A549 (cell line): ENCODE measurements at regions not wholly inside any gene's neighbourhood (a gene's known extent, or its start where the extent isn't known, plus 50 kb on each side); places are given as distances from the start of the nearest gene placed in this dataset.
A peak's percentile ranks its signal among the peaks of the same experiment; 100 is the strongest.

Experiments used
- ATAC-seq, 2 experiments: fragments of 200-7000 bp in 1 of 2; fragments of >200 bp in 1 of 2; cut with Nextera tagmentation in 1 of 2; cut with Tn5 transposase in 1 of 2; 3 replicates each; pipeline versions ENCODE4 v1.8.0 to v1.9.1; 2018 to 2020; ENCODE audit warnings: mild to moderate bottlenecking in 1 of 2, moderate library complexity in 1 of 2
- CTCF ChIA-PET: fragments of 300-600 bp; sonication (Branson Sonifier 250); formaldehyde crosslinking; extraction: SDS; loops from one replicate; lab custom pipeline; 2021; ENCODE audit warnings: antibody characterized with exemption, inconsistent platforms; lab: Yijun Ruan, JAX
- POLR2A ChIA-PET: fragments of 350-600 bp; formaldehyde crosslinking; extraction: SDS; loops from one replicate; lab custom pipeline; 2021; ENCODE audit warnings: antibody characterized with exemption, inconsistent platforms; lab: Yijun Ruan, JAX
- DNase-seq, 2 experiments: peaks; one replicate each; pipeline versions ENCODE4 v3.0.0 to v3.0.0-alpha.2; 2011 to 2016; ENCODE audit warnings: low read depth in 1 of 2, low spot score in 1 of 2
- FAIRE-seq: peaks from 2 replicates; lab custom pipeline; 2011; peaks lifted over from hg19 to GRCh38; lab: Jason Lieb, UNC
- H3K27ac ChIP-seq, 2 experiments: fragments of >200 bp; sonication (Bioruptor Twin); formaldehyde crosslinking; 3 replicates each; pipeline ENCODE4 v1.5.1; 2016 to 2017
- H3K4me1 ChIP-seq: fragments of >200 bp; sonication (Bioruptor Twin); formaldehyde crosslinking; 3 replicates; pipeline ENCODE4 v1.6.1; 2016
- H3K4me2 ChIP-seq: fragments of >200 bp; sonication (Bioruptor Twin); formaldehyde crosslinking; 3 replicates; pipeline ENCODE4 v1.6.1; 2016
- H3K4me3 ChIP-seq: fragments of >200 bp; sonication (Bioruptor Twin); formaldehyde crosslinking; 3 replicates; pipeline ENCODE4 v1.5.1; 2016
- H3K9me3 ChIP-seq: fragments of >200 bp; sonication (Bioruptor Twin); formaldehyde crosslinking; 3 replicates; pipeline ENCODE4 v1.6.1; 2016
- BHLHE40 ChIP-seq: IDR thresholded peaks from 2 replicates; pipeline ENCODE4 v1.6.1; 2012; ENCODE audit warnings: low read depth, low read length, inconsistent platforms
- CBX2 ChIP-seq: fragments of 200-600 bp; sonication (generic); IDR thresholded peaks from 2 replicates; pipeline ENCODE4 v1.6.1; 2016; ENCODE audit warnings: low read depth, mild to moderate bottlenecking, borderline replicate concordance
- CBX8 ChIP-seq: fragments of 200-600 bp; sonication (generic); IDR thresholded peaks from 2 replicates; pipeline ENCODE4 v1.6.1; 2016
- CHD2 ChIP-seq: fragments of 150-350 bp; IDR thresholded peaks from 2 replicates; pipeline ENCODE4 v1.6.1; 2014; ENCODE audit warnings: low read length; ENCODE audit not compliant: partially characterized antibody
- CHD4 ChIP-seq: fragments of 200-600 bp; sonication (generic); IDR thresholded peaks from 2 replicates; pipeline ENCODE4 v1.6.1; 2016; ENCODE audit warnings: antibody characterized with exemption, mild to moderate bottlenecking, borderline replicate concordance
- E2F6 ChIP-seq: IDR thresholded peaks from 2 replicates; pipeline ENCODE4 v1.6.1; 2012; ENCODE audit warnings: low read depth, borderline replicate concordance
- EHMT2 ChIP-seq: fragments of 200-600 bp; sonication (generic); IDR thresholded peaks from 2 replicates; pipeline ENCODE4 v1.6.1; 2016; ENCODE audit warnings: antibody characterized with exemption, low read depth, mild to moderate bottlenecking, moderate library complexity
- EP300 ChIP-seq, 2 experiments: fragments of >200 bp; sonication (Bioruptor Twin); formaldehyde crosslinking; IDR thresholded peaks; 2 replicates in 1 of 2; 3 replicates in 1 of 2; pipeline ENCODE4 v1.6.1; 2016 to 2017
- FOSB ChIP-seq: fragments of 250-450 bp; sonication (Bioruptor Pico); IDR thresholded peaks from 2 replicates; pipeline ENCODE4 v1.5.0; 2020; ENCODE audit warnings: mild to moderate bottlenecking, moderate library complexity
- FOSL2 ChIP-seq, 2 experiments: fragments of 450-650 bp in 1 of 2; fragments of >200 bp in 1 of 2; sonication (Bioruptor Twin) in 1 of 2; formaldehyde crosslinking; IDR thresholded peaks; 2 replicates each; pipeline versions ENCODE4 v1.5.0 to v1.6.1; 2016 to 2020; ENCODE audit warnings: mild to moderate bottlenecking in 1 of 2, moderate library complexity in 1 of 2
- FOXS1 ChIP-seq: fragments of 250-450 bp; sonication (Bioruptor Pico); IDR thresholded peaks from 2 replicates; pipeline ENCODE4 v1.5.0; 2020; ENCODE audit warnings: mild to moderate bottlenecking, moderate library complexity
- GATA3 ChIP-seq: IDR thresholded peaks from 2 replicates; pipeline ENCODE4 v1.6.1; 2012; ENCODE audit warnings: borderline replicate concordance
- HEYL ChIP-seq: fragments of 250-450 bp; sonication (Bioruptor Pico); IDR thresholded peaks from 2 replicates; pipeline ENCODE4 v1.8.0; 2021; ENCODE audit warnings: mild to moderate bottlenecking, moderate library complexity
- HMGXB4 ChIP-seq: fragments of 250-450 bp; sonication (Bioruptor Pico); IDR thresholded peaks from 2 replicates; pipeline ENCODE4 v1.5.0; 2021; ENCODE audit warnings: mild to moderate bottlenecking, moderate library complexity, borderline replicate concordance
- HOXB5 ChIP-seq: fragments of 250-450 bp; sonication (Bioruptor Pico); IDR thresholded peaks from 2 replicates; pipeline ENCODE4 v1.5.0; 2020; ENCODE audit warnings: mild to moderate bottlenecking, moderate library complexity
- JUN ChIP-seq, 2 experiments: fragments of >200 bp; sonication (Bioruptor Twin); formaldehyde crosslinking; IDR thresholded peaks; 2 replicates in 1 of 2; 3 replicates in 1 of 2; pipeline ENCODE4 v1.6.1; 2016 to 2017
- JUNB ChIP-seq: fragments of >200 bp; sonication (Bioruptor Twin); formaldehyde crosslinking; IDR thresholded peaks from 2 replicates; pipeline ENCODE4 v1.6.1; 2016
- KDM1A ChIP-seq: fragments of 200-600 bp; sonication (generic); IDR thresholded peaks from 2 replicates; pipeline ENCODE4 v1.6.1; 2016; ENCODE audit warnings: low read depth, mild to moderate bottlenecking
- KDM5A ChIP-seq: fragments of 200-600 bp; sonication (generic); IDR thresholded peaks from 2 replicates; pipeline ENCODE4 v1.6.1; 2016; ENCODE audit warnings: antibody characterized with exemption, mild to moderate bottlenecking
- NFE2L2 ChIP-seq: fragments of 150-350 bp; conservative IDR thresholded peaks from 2 replicates; pipeline ENCODE4 v1.6.1; 2014; ENCODE audit warnings: low read length
- NPAS2 ChIP-seq: fragments of 250-450 bp; sonication (Bioruptor Pico); IDR thresholded peaks from 2 replicates; pipeline ENCODE4 v1.8.0; 2022; ENCODE audit warnings: mild to moderate bottlenecking, moderate library complexity, borderline replicate concordance
- NR3C1 ChIP-seq: fragments of >200 bp; sonication (Bioruptor Twin); formaldehyde crosslinking; IDR thresholded peaks from 3 replicates; pipeline ENCODE4 v1.6.1; 2017
- PHF8 ChIP-seq: fragments of 200-600 bp; sonication (generic); IDR thresholded peaks from 2 replicates; pipeline ENCODE4 v1.6.1; 2016; ENCODE audit warnings: low read depth, mild to moderate bottlenecking, antibody characterized with exemption, moderate library complexity, borderline replicate concordance
- RAD21 ChIP-seq, 2 experiments: fragments of >200 bp in 1 of 2; sonication (Bioruptor Twin) in 1 of 2; formaldehyde crosslinking in 1 of 2; IDR thresholded peaks in 1 of 2; conservative IDR thresholded peaks in 1 of 2; 2 replicates in 1 of 2; 3 replicates in 1 of 2; pipeline ENCODE4 v1.6.1; 2012 to 2018; ENCODE audit warnings: inconsistent platforms in 1 of 2
- RARB ChIP-seq: fragments of 250-450 bp; sonication (Bioruptor Pico); IDR thresholded peaks from 2 replicates; pipeline ENCODE4 v1.8.0; 2021; ENCODE audit warnings: mild to moderate bottlenecking, moderate library complexity
- RCOR1 ChIP-seq: fragments of 150-350 bp; IDR thresholded peaks from 2 replicates; pipeline ENCODE4 v1.6.1; 2014; ENCODE audit warnings: antibody characterized with exemption, low read length, low read depth
- RFX5 ChIP-seq: fragments of 450-650 bp; IDR thresholded peaks from 2 replicates; pipeline ENCODE4 v1.7.1; 2014; ENCODE audit warnings: antibody characterized with exemption, mild to moderate bottlenecking, moderate library complexity
- SMC3 ChIP-seq: fragments of >200 bp; sonication (Bioruptor Twin); formaldehyde crosslinking; IDR thresholded peaks from 3 replicates; pipeline ENCODE4 v1.6.1; 2018; ENCODE audit warnings: inconsistent platforms
- SREBF2 ChIP-seq: fragments of 450-650 bp; IDR thresholded peaks from 2 replicates; pipeline ENCODE4 v1.6.1; 2014; ENCODE audit warnings: mild to moderate bottlenecking, moderate library complexity
- TFCP2L1 ChIP-seq: fragments of 250-450 bp; sonication (Bioruptor Pico); IDR thresholded peaks from 2 replicates; pipeline ENCODE4 v1.5.0; 2021; ENCODE audit warnings: mild to moderate bottlenecking
- TP53 ChIP-seq: fragments of 250-450 bp; sonication (Bioruptor Pico); IDR thresholded peaks from 2 replicates; pipeline ENCODE4 v1.5.0; 2021; ENCODE audit warnings: mild to moderate bottlenecking, moderate library complexity
- USF2 ChIP-seq: fragments of 450-650 bp; IDR thresholded peaks from 2 replicates; pipeline ENCODE4 v1.6.1; 2014; ENCODE audit warnings: antibody characterized with exemption
- ZC3H11A ChIP-seq: fragments of 450-650 bp; IDR thresholded peaks from 2 replicates; pipeline ENCODE4 v1.6.1; 2014; ENCODE audit warnings: antibody characterized with exemption, mild to moderate bottlenecking
- ZFP36 ChIP-seq: fragments of 450-650 bp; IDR thresholded peaks from 2 replicates; pipeline ENCODE4 v1.6.1; 2014; ENCODE audit warnings: borderline replicate concordance; ENCODE audit not compliant: partially characterized antibody
- ZNF302 ChIP-seq: fragments of 250-450 bp; sonication (Bioruptor Pico); IDR thresholded peaks from 2 replicates; pipeline ENCODE4 v1.9.0; 2021; ENCODE audit warnings: inconsistent platforms, mild to moderate bottlenecking, moderate library complexity
- WGBS: methylation state at CpG from one replicate; pipeline ENCODE4 v1.1.6; 2017; ENCODE audit errors: missing lambda C conversion rate; 5-methylcytosine and 5-hydroxymethylcytosine counted together
- TF ChIP-seq, protein P1 (sequence below): fragments of 150-350 bp; IDR thresholded peaks from 2 replicates; pipeline ENCODE4 v1.6.1; 2014; ENCODE audit warnings: low read depth, mild to moderate bottlenecking, low read length
- TF ChIP-seq, protein P2 (sequence below): fragments of >200 bp; sonication (Bioruptor Twin); formaldehyde crosslinking; IDR thresholded peaks from 2 replicates; pipeline ENCODE4 v1.6.1; 2016
- TF ChIP-seq, protein P3 (sequence below): IDR thresholded peaks from 2 replicates; pipeline ENCODE4 v1.6.1; 2012

GRCh38 chr6:1524040-1524480 lies 85.7 kb upstream of the FOXC1 start:
- no peak for FAIRE-seq
- POLR2A ChIA-PET: no interaction called here
- no peaks in the 10 kb centered on the region for H3K4me1 ChIP-seq
- peak; percentile 49 to 90; a peak in 4 of 6 replicates for ATAC-seq
- no peaks in the 10 kb centered on the region for H3K9me3 ChIP-seq
- DNase-seq: peak; percentile 32 to 70
- peak overlapping the region; percentile 25; the same call in 1 of the 3 replicates for H3K4me3 ChIP-seq
- CTCF ChIA-PET: interaction anchor here (1.0 to 2.5 kb wide), 2 partner anchors 10 to 14 kb away, joined by 3 to 12 read pairs; no protein-coding TSS in a partner anchor
- H3K27ac ChIP-seq: peak overlapping the region in 1 of 2 experiments; percentile 55; a peak in 2 of 6 replicates
- 64% methylated on average over 23 of the region's 37 CpGs for WGBS
- peak overlapping the region; percentile 58 for H3K4me2 ChIP-seq
- no peak for TF ChIP-seq CHD2
- TF ChIP-seq USF2: 0 out of 2 replicates have a peak, but pooled peaks have one; percentile 5
- TF ChIP-seq GATA3: no peak
- no peak for TF ChIP-seq FOXS1
- TF ChIP-seq ZNF302: no peak
- no peak for TF ChIP-seq PHF8
- TF ChIP-seq JUNB: no peak
- TF ChIP-seq RAD21 (conservative IDR thresholded peaks at IDR 0.05 in 1 of 2, IDR thresholded peaks at IDR 0.05 in 1 of 2): peak; percentile 13 to 26; a peak in 2 of 5 replicates
- TF ChIP-seq HOXB5 (CRISPR knock-in tag): no peak
- no peak for TF ChIP-seq NR3C1
- TF ChIP-seq E2F6: peak; percentile 92
- no peak for TF ChIP-seq BHLHE40
- TF ChIP-seq, protein P1, sequence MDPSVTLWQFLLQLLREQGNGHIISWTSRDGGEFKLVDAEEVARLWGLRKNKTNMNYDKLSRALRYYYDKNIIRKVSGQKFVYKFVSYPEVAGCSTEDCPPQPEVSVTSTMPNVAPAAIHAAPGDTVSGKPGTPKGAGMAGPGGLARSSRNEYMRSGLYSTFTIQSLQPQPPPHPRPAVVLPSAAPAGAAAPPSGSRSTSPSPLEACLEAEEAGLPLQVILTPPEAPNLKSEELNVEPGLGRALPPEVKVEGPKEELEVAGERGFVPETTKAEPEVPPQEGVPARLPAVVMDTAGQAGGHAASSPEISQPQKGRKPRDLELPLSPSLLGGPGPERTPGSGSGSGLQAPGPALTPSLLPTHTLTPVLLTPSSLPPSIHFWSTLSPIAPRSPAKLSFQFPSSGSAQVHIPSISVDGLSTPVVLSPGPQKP: no peak
- no peak for TF ChIP-seq EP300 (IDR thresholded peaks at IDR 0.05)
- TF ChIP-seq, protein P2, sequence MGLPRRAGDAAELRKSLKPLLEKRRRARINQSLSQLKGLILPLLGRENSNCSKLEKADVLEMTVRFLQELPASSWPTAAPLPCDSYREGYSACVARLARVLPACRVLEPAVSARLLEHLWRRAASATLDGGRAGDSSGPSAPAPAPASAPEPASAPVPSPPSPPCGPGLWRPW: no peak
- TF ChIP-seq RARB: no peak
- no peak for TF ChIP-seq HMGXB4 (CRISPR knock-in tag)
- no peak for TF ChIP-seq KDM1A
- no peak for TF ChIP-seq TFCP2L1 (CRISPR knock-in tag)
- no peak for TF ChIP-seq ZFP36
- no peak for TF ChIP-seq FOSB (CRISPR knock-in tag)
- TF ChIP-seq CBX2: no peak
- TF ChIP-seq CHD4: no peak
- TF ChIP-seq CBX8: no peak
- TF ChIP-seq SREBF2: no peak
- TF ChIP-seq RCOR1: no peak
- no peak for TF ChIP-seq RFX5
- TF ChIP-seq NPAS2 (CRISPR knock-in tag): no peak; the same call in 1 of the 2 replicates
- no peak for TF ChIP-seq HEYL
- TF ChIP-seq NFE2L2: no peak
- no peak for TF ChIP-seq EHMT2
- TF ChIP-seq TP53: no peak
- TF ChIP-seq, protein P3, sequence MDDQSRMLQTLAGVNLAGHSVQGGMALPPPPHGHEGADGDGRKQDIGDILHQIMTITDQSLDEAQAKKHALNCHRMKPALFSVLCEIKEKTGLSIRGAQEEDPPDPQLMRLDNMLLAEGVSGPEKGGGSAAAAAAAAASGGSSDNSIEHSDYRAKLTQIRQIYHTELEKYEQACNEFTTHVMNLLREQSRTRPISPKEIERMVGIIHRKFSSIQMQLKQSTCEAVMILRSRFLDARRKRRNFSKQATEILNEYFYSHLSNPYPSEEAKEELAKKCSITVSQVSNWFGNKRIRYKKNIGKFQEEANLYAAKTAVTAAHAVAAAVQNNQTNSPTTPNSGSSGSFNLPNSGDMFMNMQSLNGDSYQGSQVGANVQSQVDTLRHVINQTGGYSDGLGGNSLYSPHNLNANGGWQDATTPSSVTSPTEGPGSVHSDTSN: no peak
- TF ChIP-seq ZC3H11A: no peak
- no peak for TF ChIP-seq KDM5A
- TF ChIP-seq JUN (IDR thresholded peaks at IDR 0.05): no peak
- no peak for TF ChIP-seq FOSL2 (IDR thresholded peaks at IDR 0.05)
- TF ChIP-seq FOSL2 (CRISPR knock-in tag; IDR thresholded peaks at IDR 0.05): no peak
- TF ChIP-seq SMC3: no peak; the same call in 2 of the 3 replicates
